IMR-90 (cell line): ENCODE measurements at regions not wholly inside any gene's neighbourhood (a gene's known extent, or its start where the extent isn't known, plus 50 kb on each side); places are given as distances from the start of the nearest gene placed in this dataset.

Experiments
- CEBPB ChIP-seq: IDR thresholded peaks from 2 replicates; pipeline ENCODE4 v1.6.1; 2012; ENCODE audit warnings: low read depth, low read length, improper control_type of control experiment
- CTCF ChIP-seq: conservative IDR thresholded peaks from 2 replicates; pipeline ENCODE4 v1.5.1; 2012; ENCODE audit warnings: mild to moderate bottlenecking, low read depth, low read length, improper control_type of control experiment
- ELK1 ChIP-seq: fragments of 150-350 bp; IDR thresholded peaks from 2 replicates; pipeline ENCODE4 v1.6.1; 2016; ENCODE audit warnings: low read depth, mild to moderate bottlenecking, low read length, moderate library complexity, borderline replicate concordance
- POLR2A ChIP-seq: IDR thresholded peaks from 2 replicates; pipeline ENCODE4 v1.6.1; 2012; ENCODE audit warnings: mild to moderate bottlenecking, low read depth, low read length

GRCh38 chr5:64110222-64110621, 55.4 kb upstream of the RNF180 start:
- TF ChIP-seq POLR2A (no peak), CTCF (no peak), CEBPB (no peak), ELK1 (no peak)
